Jurkat, Clone E6-1 (cell line): ENCODE measurements at regions not wholly inside any gene's neighbourhood (a gene's known extent, or its start where the extent isn't known, plus 50 kb on each side); places are given as distances from the start of the nearest gene placed in this dataset.

Experiments
- DNase-seq: peaks from one replicate; pipeline ENCODE4 v3.0.0-alpha.2; 2011; ENCODE audit warnings: low read depth, low spot score
- H3K4me3 ChIP-seq: 2 replicates; pipeline ENCODE4 v1.5.1; 2011; ENCODE audit warnings: mild to moderate bottlenecking, low read length, control low read depth, moderate library complexity

DNA sequence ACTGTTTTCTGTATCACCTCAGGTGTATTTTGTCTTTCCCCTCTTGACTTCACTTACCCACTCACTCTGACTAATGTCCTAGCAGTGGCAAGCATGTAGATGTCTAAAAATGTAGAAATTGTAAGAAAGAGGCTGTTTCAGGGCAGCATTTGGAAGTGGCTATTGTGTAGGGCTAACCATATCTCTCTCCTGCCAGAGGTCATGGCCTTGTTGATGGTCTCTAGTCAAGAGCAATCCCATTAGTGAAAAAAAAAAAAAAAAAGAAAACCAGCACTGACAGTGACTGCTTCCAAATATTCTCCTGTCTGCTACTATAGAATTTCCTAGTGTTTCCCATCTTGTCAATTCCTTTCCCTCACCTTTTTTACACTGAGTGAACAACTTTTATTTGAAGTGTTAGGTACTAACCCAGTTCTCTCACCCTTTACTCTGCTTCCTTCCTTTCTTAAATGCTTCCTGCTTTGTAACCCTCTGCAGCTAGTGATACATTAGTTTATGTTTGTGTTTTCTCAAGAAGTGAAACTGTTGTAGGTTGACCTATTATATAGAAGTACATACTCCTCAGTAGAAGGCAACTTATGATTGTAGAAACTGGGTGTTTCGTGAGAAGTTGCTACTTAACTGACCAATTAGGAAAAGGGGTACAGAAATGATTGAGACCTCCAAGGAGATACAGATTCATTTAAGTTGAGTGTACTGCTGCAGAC is 174.1 kb upstream of the PTPRK start:
- no peak for DNase-seq
- H3K4me3 ChIP-seq, result no peak overlapping the region

DNA sequence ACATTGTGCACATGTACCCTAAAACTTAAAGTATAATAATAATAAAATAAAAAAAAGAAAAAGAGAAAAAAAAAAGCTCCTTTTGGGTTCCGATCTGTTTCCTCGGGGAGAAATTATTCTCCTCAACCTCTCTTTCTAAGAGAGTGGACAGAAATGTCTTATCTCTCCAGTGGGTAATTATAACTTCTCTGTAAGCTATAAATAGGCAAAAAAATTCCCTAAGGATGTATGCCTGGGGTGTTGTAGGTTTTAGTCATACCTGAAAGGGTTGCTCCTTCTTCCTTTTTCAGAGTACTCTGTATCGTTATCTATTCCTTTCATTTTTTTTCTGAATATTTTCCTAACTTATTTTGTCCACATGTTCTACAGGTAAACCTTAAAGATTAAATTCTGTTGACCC is 169.7 kb upstream of the PTPRK start:
- no peak overlapping the region for H3K4me3 ChIP-seq
- DNase-seq, result no peak

DNA sequence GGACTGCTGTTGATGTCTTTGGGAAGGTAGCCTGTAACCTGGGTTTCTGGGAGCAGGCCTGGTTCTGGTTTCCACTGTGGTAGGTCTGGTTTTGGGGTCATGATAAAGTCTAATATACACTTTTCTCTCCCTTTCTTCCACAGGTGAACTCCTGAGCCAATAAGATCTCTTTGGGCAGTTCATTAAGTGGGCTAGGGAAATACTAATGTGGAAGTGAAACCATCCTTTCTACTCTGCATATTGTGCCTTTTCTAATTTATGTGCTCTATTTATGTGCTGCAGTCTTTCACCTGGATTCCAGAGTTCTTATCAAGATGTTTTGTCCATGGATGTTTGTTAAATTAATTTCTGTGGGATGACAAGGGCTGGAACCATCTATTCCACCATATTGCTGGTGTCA is 165.7 kb upstream of the PTPRK start:
- no peak for DNase-seq
- H3K4me3 ChIP-seq, result no peak overlapping the region

DNA sequence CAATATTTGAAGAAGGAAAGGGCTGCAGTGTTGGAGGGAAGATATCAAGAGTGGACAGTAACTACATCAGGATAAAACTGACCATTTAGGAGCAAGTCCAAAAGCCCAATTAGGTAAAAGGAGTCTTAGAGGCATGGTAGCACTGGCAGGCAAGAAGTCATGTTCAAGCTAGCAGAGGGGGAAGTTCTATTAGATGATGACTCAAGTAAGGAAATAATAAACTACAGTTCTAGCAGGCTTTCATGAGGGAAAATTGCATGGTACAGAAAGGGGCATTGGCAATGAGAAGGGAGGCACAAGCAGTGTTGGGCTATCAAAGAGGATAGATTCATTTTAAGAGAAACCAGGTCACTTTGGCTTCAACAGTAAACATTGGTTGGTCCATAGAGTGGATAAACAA is 156.1 kb upstream of the PTPRK start:
- DNase-seq, result no peak
- H3K4me3 ChIP-seq, result no peak overlapping the region

DNA sequence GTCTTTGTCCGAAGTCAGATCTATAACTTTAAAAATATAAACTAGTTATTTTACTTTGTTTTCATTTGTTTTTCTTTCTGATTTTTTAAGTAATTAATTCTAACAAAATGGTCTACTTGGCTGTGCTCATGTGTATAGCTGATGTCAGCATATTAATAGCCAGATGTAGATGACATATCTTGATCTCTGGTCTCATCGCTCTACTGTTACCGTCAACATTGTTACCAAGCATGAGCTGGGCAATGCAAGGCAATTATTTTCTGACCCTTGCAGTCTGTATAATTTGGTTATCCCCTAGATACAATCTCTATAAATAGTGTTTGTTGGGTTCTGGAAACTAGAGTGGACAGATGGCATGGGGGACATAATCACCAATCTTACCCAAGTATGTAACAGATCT is 151.6 kb upstream of the PTPRK start:
- no peak overlapping the region for H3K4me3 ChIP-seq
- no peak for DNase-seq

DNA sequence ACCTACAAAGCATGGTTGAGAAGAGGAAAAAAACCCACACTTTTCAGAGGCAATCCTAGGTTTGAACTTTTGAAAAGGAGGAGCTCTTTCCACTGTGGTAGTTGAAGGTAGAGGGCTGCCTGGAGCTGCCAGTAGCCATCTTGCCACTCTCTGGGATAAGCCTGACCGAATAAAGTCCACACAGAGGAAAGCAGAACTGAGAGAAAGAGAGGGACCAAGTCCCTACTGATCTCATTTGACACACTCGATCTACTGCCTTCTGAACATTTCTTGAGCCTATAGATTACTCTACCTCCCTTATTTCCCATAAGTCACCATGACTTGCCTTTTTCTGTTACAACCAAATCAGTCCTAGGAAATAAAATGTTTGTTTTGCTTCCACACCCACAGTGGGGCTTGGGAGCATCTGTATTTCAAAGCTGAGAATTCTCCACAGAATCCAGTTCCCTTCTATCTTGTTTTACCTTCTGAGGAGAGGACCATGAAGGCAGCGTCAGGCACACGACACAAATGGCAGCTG is 147.0 kb upstream of the PTPRK start:
- no peak for DNase-seq
- no peak overlapping the region for H3K4me3 ChIP-seq

DNA sequence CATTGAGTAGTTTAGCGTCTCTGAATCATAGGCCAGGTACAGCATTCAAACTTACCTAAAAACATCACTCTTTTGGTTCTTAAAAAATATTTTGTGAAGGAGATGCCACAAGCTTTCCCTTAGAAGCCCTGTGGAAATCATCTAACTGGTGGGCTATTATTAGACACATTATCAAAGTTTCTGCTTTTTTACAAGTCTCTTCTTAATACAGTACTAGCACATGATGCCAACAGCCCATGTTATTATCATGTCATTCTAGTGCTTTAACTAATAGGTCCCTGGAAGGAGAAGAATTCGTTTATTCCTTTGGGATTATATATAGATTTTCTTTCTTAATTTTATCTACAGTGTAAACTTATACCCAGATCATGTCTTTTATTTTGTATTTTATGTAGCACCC is 146.0 kb upstream of the PTPRK start:
- DNase-seq, result no peak
- no peak overlapping the region for H3K4me3 ChIP-seq

DNA sequence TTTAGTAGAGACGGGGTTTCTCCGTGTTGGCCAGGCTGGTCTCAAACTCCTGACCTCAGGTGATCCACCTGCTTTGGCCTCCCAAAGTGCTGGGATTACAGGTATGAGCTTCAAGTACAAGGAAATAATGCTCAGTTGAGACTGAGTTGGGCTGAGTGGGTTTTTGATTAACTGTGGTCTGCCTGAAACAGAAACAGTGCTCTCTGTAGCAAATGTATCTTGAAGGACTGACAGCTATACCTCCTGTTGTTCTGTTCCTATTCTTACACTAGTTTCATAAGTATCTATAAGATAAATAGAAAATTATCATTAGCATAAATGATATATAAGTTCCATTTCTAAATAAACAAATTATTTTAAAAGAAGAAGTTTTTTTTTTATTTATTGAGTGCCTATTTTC is 142.8 kb upstream of the PTPRK start:
- DNase-seq, result no peak
- no peak overlapping the region for H3K4me3 ChIP-seq

DNA sequence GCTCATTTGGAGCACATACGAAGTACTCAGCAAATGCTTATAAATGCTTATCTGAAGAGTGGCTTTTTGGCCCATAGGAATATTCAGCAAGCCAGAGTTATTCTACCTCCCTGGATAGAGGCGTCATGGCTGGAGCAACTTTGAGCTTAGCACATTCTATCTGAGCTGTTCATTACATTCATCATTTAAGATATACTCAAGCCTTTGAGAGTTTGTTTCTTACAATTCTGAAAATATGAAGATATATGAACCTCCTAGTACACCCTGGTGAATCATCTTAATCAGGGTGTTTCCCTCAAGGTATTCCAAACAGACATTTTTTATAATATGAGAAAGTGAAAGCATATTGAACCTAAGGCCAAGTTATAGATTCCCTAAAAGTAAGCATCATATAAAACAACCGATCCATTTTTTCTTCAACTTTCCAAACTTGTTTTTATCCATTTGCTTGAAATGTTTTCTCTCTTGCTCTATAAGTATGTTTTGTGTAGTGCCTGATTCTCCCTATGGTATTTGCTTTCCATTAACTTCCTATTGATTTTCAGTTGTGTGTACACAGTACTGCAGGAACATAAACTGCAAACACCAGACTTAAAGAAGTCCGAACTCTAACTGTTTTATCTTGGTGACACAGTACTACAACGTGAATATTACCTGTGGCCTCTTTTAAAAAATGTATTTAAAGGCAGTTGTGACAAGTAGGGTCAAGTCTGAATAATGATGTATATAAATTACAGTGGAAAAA is 139.7 kb upstream of the PTPRK start:
- DNase-seq, result no peak
- H3K4me3 ChIP-seq, result no peak overlapping the region

DNA sequence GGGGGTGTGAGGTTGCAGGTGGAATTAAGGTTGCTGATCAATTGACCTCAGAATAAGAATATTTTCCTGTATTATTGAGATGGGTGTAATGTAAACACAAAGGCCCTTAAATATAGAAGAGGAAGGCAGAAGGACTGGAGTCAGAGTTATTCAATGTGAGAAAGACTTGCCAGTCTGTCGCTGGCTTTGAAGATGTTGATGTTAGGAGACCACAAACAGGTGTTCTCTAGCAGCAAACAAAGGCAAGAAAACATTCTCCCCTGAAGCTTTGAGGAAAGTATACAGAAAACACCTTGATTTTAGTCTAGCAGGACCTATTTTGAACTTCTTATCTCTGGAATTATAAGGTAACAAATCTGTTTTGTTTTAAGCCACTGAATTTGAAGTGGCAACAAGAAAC is 138.9 kb upstream of the PTPRK start:
- H3K4me3 ChIP-seq, result no peak overlapping the region
- DNase-seq, result peak; percentile 28

DNA sequence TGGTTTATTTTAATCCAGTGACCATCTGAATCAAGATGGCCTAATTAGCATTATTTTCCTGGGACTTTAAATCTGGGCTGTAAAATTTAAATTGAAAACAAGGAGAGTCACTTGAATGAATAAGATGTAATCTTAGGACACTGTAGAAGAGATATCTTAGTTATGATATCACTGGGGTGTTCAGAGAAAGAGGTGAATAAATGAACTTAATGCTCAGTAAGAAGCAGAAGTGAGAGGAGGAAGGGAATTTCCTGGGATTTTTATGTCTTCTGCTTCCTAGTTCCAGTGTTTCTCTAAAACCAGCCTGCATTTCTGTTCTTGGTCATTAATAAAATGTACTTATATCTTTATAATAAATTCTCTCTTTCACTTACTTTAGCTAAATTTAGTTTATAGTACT is 136.8 kb upstream of the PTPRK start:
- no peak overlapping the region for H3K4me3 ChIP-seq
- DNase-seq, result no peak

DNA sequence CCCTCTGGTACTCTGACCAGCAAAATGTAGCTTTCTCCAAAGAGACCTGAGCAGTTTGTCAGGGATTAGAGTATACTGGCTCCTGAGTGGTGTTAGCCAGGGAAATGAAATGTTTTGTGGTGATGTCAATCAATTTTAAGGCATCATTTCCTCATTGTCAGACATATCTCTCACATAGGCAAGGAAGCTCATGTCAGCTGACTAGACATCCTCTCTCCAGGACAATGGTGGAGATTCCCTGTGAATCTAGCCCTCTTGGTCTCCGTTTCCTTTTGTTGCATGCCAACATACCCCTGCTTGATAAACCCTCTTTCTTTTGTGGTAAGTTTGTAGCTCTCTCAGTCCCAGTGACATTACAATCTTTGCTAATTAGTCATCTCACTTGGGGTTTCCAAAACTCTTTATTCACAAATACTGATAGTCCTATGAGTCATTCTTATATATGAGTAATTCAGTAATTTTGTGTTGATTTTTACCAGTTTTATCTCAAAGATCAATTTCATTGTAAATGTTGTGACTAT is 135.6 kb upstream of the PTPRK start:
- DNase-seq, result no peak
- H3K4me3 ChIP-seq, result no peak overlapping the region

DNA sequence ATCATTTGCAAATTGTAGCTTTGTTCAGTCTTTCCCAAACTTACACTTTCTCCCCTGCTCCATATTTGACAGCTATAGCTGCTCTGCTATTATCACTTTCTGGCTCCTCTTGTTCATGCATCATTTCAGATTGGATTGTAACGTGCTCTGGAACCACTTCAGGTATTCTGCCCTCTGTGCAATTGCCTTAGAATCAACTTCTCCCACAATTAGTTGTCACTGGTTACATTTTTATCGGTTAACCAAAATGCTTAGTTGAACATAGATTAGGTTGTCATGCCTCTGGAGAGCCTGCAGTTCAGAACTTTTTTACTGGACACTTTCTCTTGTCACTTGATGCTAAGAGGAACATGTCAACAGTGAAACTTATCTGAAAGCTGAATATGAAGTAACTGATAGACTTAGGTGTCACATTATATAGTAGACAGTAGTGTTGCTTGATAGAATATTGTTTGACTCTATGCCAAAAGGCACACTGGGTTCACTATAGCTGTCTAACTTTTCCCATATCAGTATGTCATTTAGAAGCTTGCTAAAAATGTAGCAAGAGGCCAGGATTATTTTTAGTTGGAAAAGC is 127.7 kb upstream of the PTPRK start:
- no peak for DNase-seq
- H3K4me3 ChIP-seq, result no peak overlapping the region

DNA sequence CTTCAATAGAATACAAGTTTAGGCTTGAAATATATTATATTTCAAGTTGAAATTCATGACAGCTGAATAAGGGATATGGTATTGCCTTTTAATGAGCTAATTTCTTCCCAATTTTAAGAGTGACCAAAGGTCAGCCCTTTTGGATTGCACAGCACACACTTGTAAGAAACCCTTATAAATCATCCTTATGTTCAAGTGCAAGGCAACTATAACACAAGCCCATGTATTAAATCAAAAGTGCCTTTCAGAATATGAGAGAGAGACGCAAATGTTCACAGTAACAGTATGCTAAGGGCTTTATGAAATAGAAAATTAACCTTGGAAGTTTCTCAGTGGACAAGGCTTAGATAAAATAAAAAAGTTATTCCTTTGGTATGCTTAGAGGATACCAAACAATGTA is 121.7 kb upstream of the PTPRK start:
- DNase-seq, result no peak
- no peak overlapping the region for H3K4me3 ChIP-seq

DNA sequence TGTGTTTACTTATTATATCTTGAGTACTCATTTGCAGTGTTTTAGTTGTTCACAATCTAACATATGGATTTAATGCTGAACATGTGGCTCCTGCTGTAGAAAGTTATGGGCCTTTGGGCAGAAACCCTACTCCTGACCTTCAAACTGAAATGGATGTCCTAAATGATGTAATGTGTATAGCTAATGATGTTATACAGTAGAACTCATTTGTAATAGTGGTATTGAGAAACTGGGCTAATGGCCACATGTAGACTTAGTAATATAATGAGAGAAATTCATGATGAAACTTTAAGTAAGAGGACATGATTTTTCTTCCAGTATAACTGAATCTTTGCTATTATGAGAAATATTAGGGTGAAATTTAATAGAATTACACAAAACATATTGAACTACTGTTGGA is 121.3 kb upstream of the PTPRK start:
- no peak for DNase-seq
- no peak overlapping the region for H3K4me3 ChIP-seq

DNA sequence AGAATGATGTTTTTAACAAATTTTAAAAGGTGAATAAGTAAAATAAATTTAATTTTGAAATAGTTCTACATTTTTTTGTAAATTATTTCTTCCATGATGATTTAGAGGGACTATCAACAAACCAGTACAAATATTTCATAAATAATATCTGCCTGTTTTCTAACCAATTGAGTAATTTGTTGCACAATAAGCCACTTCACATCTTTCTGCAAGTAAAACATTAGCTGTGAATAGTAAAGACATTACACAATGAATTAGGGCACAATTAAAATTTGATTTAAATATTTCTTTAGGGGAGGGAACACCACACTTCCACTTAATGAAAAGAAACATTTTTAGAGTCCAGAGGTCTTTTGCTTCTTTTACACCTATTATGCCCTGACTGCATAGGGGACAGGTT is 118.4 kb upstream of the PTPRK start:
- no peak overlapping the region for H3K4me3 ChIP-seq
- DNase-seq, result no peak

DNA sequence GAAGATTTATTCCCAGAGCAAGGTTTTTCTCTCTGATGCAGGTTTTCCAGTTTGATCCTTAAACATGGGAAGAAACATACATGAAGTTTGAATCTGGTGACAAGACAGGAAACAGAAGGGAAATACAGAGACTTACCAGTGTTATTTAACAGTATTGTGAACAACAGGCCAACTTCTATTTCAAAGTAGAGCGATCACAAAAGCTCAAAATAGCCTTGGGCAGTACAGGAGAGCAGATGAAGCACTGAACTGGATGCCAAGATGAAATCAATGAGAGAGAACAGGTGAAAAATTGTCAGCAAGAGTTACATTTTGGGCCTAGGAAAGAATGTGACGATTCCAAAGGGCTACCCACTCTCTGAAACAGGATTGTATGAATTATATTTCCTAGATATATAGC is 114.8 kb upstream of the PTPRK start:
- no peak for DNase-seq

DNA sequence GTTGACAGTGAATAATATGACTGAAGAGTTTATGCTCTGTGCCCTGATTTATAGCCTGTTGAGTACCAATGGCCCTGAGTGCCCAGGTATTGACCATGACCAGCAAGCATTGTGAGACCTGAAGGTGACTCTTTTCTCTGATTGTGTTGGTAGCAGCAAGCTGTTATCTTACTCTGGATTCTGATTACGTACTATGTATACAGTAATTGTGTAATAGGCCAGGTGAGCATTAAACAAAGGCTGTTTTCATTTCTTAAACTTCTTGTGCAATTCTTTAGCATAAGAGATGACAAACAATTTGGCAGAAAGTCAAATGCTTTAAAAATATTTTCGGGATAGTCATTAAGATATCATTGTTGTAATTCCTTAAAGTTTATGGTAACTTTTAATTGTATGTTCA is 111.7 kb upstream of the PTPRK start:
- H3K4me3 ChIP-seq, result no peak overlapping the region
- no peak for DNase-seq

More for the DNA sequence above, 114.8 kb upstream of the PTPRK start:
- no peak overlapping the region for H3K4me3 ChIP-seq

DNA sequence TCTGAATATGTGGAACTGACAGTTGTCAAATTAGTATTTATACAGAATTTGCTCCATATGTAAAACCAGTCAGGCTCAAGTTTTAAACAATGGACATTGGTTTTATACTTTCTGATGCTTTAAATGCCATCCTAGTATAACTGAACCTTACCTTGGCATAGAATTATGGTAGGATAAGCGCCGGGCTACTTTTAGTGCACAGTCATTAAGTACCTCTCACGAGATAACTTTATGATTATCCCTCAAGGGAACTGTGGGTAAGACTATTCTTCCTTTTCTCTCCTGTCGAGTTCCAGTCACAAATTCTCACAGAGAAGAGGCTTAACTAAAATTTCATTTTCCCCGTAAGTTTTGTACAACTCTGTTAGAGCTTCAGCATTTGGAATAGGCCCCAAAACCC is 110.6 kb upstream of the PTPRK start:
- DNase-seq, result no peak
- no peak overlapping the region for H3K4me3 ChIP-seq

DNA sequence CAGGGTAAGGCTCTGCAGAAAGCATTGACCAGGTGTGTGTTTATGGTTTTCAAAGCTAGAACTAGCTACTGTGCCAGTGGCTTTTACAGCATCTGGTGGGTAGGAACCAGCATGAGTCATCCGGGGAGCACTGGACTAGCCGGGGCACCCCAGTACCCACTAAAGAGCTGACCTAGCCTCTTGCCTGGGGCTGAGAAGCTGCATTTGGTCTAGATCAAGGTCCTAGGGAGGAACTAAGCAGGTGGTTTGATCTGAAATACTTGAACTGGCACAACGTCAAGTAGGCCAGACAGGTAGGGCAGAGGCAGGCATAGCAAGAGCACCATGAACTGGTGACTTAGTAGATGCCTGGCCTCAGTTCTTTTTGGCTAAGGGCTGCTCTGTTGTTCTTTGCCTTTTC is 109.8 kb upstream of the PTPRK start:
- H3K4me3 ChIP-seq, result no peak overlapping the region
- DNase-seq, result no peak
